CD4-positive, CD25-positive, alpha-beta regulatory T cell (primary cell): ENCODE measurements at regions not wholly inside any gene's neighbourhood (a gene's known extent, or its start where the extent isn't known, plus 50 kb on each side); places are given as distances from the start of the nearest gene placed in this dataset.

Source experiments
- ATAC-seq, 2 donors: fragments of 150-1000 bp; cut with Tn5 transposase; one replicate each; pipeline ENCODE4 v1.10.0; 2021; ENCODE audit warnings: low read depth in 2 of 2, moderate number of reproducible peaks in 2 of 2, moderate library complexity in 1 of 2
- DNase-seq, 3 donors: peaks; one replicate each; pipeline versions ENCODE4 v3.0.0 to v3.0.0-alpha.2; 2012 to 2022; ENCODE audit warnings: mixed read lengths in 1 of 3
- H3K27ac ChIP-seq: one replicate; pipeline ENCODE4 v1.7.0; 2013; ENCODE audit warnings: mild to moderate bottlenecking, low read length; ENCODE audit not compliant: insufficient read depth, poor library complexity, severe bottlenecking
- H3K27me3 ChIP-seq: one replicate; pipeline ENCODE4 v1.7.0; 2013; ENCODE audit warnings: low read length; ENCODE audit not compliant: control insufficient read depth, insufficient read depth
- H3K36me3 ChIP-seq: one replicate; pipeline ENCODE4 v1.7.0; 2013; ENCODE audit warnings: mild to moderate bottlenecking, low read length, moderate library complexity; ENCODE audit not compliant: control insufficient read depth, insufficient read depth
- H3K4me1 ChIP-seq: 2 replicates; pipeline ENCODE4 v1.7.0; 2013; ENCODE audit warnings: mild to moderate bottlenecking, low read length; ENCODE audit not compliant: insufficient read depth, control insufficient read depth, poor library complexity, severe bottlenecking
- H3K4me3 ChIP-seq: one replicate; pipeline ENCODE4 v1.7.0; 2013; ENCODE audit warnings: low read depth, mild to moderate bottlenecking, low read length, moderate library complexity
- H3K9me3 ChIP-seq, 2 experiments: 1 replicate in 1 of 2; 2 replicates in 1 of 2; pipeline ENCODE4 v1.7.0; 2013; ENCODE audit warnings: low read length in 2 of 2, mild to moderate bottlenecking in 1 of 2, moderate library complexity in 1 of 2; ENCODE audit not compliant: control insufficient read depth in 2 of 2
- H3K27ac Mint-ChIP-seq, 3 donors: one replicate each; pipeline ENCODE4 v1.8.0; 2020 to 2022; ENCODE audit warnings: mild to moderate bottlenecking in 3 of 3, mixed read lengths in 3 of 3, moderate library complexity in 2 of 3
- H3K27me3 Mint-ChIP-seq: one replicate; pipeline ENCODE4 v1.8.0; 2022; ENCODE audit warnings: mild to moderate bottlenecking, mixed read lengths
- H3K36me3 Mint-ChIP-seq: one replicate; pipeline ENCODE4 v1.8.0; 2020; ENCODE audit warnings: mixed read lengths
- H3K4me1 Mint-ChIP-seq, 4 donors: one replicate each; pipeline ENCODE4 v1.8.0; 2020 to 2022; ENCODE audit warnings: mixed read lengths in 4 of 4, mild to moderate bottlenecking in 1 of 4
- H3K4me3 Mint-ChIP-seq, 4 donors: one replicate each; pipeline ENCODE4 v1.8.0; 2020 to 2022; ENCODE audit warnings: mild to moderate bottlenecking in 4 of 4, mixed read lengths in 4 of 4, moderate library complexity in 3 of 4
- H3K9me3 Mint-ChIP-seq, 7 donors: one replicate each; pipeline ENCODE4 v1.8.0; 2020 to 2022; ENCODE audit warnings: mixed read lengths in 7 of 7, mild to moderate bottlenecking in 3 of 7, moderate library complexity in 2 of 7

- H3K4me1 Mint-ChIP-seq = no peaks in the 10 kb centered on the region
- ATAC-seq = no peak
- H3K4me3 Mint-ChIP-seq = no peak overlapping the region
- no peak overlapping the region for H3K4me3 ChIP-seq
- H3K27ac ChIP-seq = no peak overlapping the region
- no peaks in the 10 kb centered on the region for H3K9me3 ChIP-seq
- H3K36me3 Mint-ChIP-seq = no peaks in the 10 kb centered on the region
- DNase-seq = no peak
- H3K9me3 Mint-ChIP-seq = peaks cover 4 to 11% (median 8%) of the 10 kb centered on the region in 7 donors
- H3K4me1 ChIP-seq = no peaks in the 10 kb centered on the region
- H3K27me3 Mint-ChIP-seq = no peaks in the 10 kb centered on the region
- H3K27ac Mint-ChIP-seq = no peak overlapping the region
- no peaks in the 10 kb centered on the region for H3K27me3 ChIP-seq
- H3K36me3 ChIP-seq = no peaks in the 10 kb centered on the region
Observed at GRCh38 chr2:76050196-76050595, 339.5 kb upstream of the GCFC2 start.

- no peak overlapping the region for H3K4me3 Mint-ChIP-seq
- Histone ChIP-seq H3K27me3 (no peaks in the 10 kb centered on the region), H3K9me3 (no peaks in the 10 kb centered on the region), H3K4me1 (no peaks in the 10 kb centered on the region), H3K4me3 (no peak overlapping the region), H3K27ac (no peak overlapping the region), H3K36me3 (no peaks in the 10 kb centered on the region)
- peaks cover 0 to 9% (median 8%) of the 10 kb centered on the region in 7 donors for H3K9me3 Mint-ChIP-seq
- no peak for ATAC-seq
- no peaks in the 10 kb centered on the region for H3K36me3 Mint-ChIP-seq
- H3K27ac Mint-ChIP-seq = no peak overlapping the region
- H3K27me3 Mint-ChIP-seq = no peaks in the 10 kb centered on the region
- no peaks in the 10 kb centered on the region for H3K4me1 Mint-ChIP-seq
- DNase-seq = no peak
Observed at GRCh38 chr2:76044701-76045100, 334.0 kb upstream of the GCFC2 start.

GRCh38 chr2:76039505-76039904 lies 328.8 kb upstream of the GCFC2 start:
- no peaks in the 10 kb centered on the region for H3K4me1 Mint-ChIP-seq
- H3K36me3 ChIP-seq = no peaks in the 10 kb centered on the region
- no peak for DNase-seq
- no peaks in the 10 kb centered on the region for H3K4me1 ChIP-seq
- no peak overlapping the region for H3K4me3 ChIP-seq
- no peak overlapping the region for H3K27ac ChIP-seq
- H3K27me3 Mint-ChIP-seq = no peaks in the 10 kb centered on the region
- H3K27ac Mint-ChIP-seq = no peak overlapping the region
- no peak overlapping the region for H3K4me3 Mint-ChIP-seq
- no peaks in the 10 kb centered on the region for H3K9me3 ChIP-seq
- no peak for ATAC-seq
- no peaks in the 10 kb centered on the region for H3K27me3 ChIP-seq
- peaks cover 0 to 7% (median 2%) of the 10 kb centered on the region in 7 donors for H3K9me3 Mint-ChIP-seq
- no peaks in the 10 kb centered on the region for H3K36me3 Mint-ChIP-seq

GRCh38 chr2:76027761-76028160 lies 317.0 kb upstream of the GCFC2 start:
- peaks cover 3 to 48% (median 9%) of the 10 kb centered on the region in 7 donors for H3K9me3 Mint-ChIP-seq
- no peak for DNase-seq

GRCh38 chr2:76019128-76019527 lies 308.4 kb upstream of the GCFC2 start:
- no peak for ATAC-seq
- DNase-seq = no peak
- Mint-ChIP-seq H3K4me3 (no peak overlapping the region), H3K27ac (no peak overlapping the region), H3K4me1 (no peaks in the 10 kb centered on the region), H3K36me3 (no peaks in the 10 kb centered on the region), H3K9me3 (peaks cover 0 to 17% (median 2%) of the 10 kb centered on the region in 7 donors), H3K27me3 (no peaks in the 10 kb centered on the region)
- H3K27me3 ChIP-seq = no peaks in the 10 kb centered on the region
- H3K4me3 ChIP-seq = no peak overlapping the region
- H3K4me1 ChIP-seq = no peaks in the 10 kb centered on the region
- no peaks in the 10 kb centered on the region for H3K9me3 ChIP-seq
- no peaks in the 10 kb centered on the region for H3K36me3 ChIP-seq
- H3K27ac ChIP-seq = no peak overlapping the region

More at GRCh38 chr2:76027761-76028160, 317.0 kb upstream of the GCFC2 start:
- no peaks in the 10 kb centered on the region for H3K4me1 ChIP-seq
- Mint-ChIP-seq H3K4me3 (no peak overlapping the region), H3K36me3 (no peaks in the 10 kb centered on the region), H3K27me3 (no peaks in the 10 kb centered on the region), H3K4me1 (no peaks in the 10 kb centered on the region), H3K27ac (no peak overlapping the region)
- no peaks in the 10 kb centered on the region for H3K36me3 ChIP-seq
- H3K4me3 ChIP-seq = no peak overlapping the region
- no peak for ATAC-seq
- H3K27ac ChIP-seq = no peak overlapping the region
- no peaks in the 10 kb centered on the region for H3K27me3 ChIP-seq
- no peaks in the 10 kb centered on the region for H3K9me3 ChIP-seq

GRCh38 chr2:76009484-76009883 lies 298.8 kb upstream of the GCFC2 start:
- Mint-ChIP-seq H3K27ac (no peak overlapping the region), H3K27me3 (no peaks in the 10 kb centered on the region), H3K9me3 (peaks cover 0 to 11% (median 3%) of the 10 kb centered on the region in 7 donors), H3K4me3 (no peak overlapping the region), H3K4me1 (no peaks in the 10 kb centered on the region), H3K36me3 (no peaks in the 10 kb centered on the region)
- Histone ChIP-seq H3K4me3 (no peak overlapping the region), H3K4me1 (no peaks in the 10 kb centered on the region), H3K27ac (no peak overlapping the region), H3K9me3 (no peaks in the 10 kb centered on the region), H3K36me3 (no peaks in the 10 kb centered on the region), H3K27me3 (no peaks in the 10 kb centered on the region)
- no peak for DNase-seq
- no peak for ATAC-seq

GRCh38 chr2:76008001-76008702 lies 297.4 kb upstream of the GCFC2 start:
- Histone ChIP-seq H3K27ac (no peak overlapping the region), H3K36me3 (no peaks in the 10 kb centered on the region), H3K4me3 (no peak overlapping the region), H3K9me3 (no peaks in the 10 kb centered on the region), H3K4me1 (no peaks in the 10 kb centered on the region), H3K27me3 (no peaks in the 10 kb centered on the region)
- no peaks in the 10 kb centered on the region for H3K27me3 Mint-ChIP-seq
- H3K9me3 Mint-ChIP-seq = peaks cover 0 to 11% (median 3%) of the 10 kb centered on the region in 7 donors
- no peaks in the 10 kb centered on the region for H3K4me1 Mint-ChIP-seq
- H3K36me3 Mint-ChIP-seq = no peaks in the 10 kb centered on the region
- no peak for DNase-seq
- no peak overlapping the region for H3K4me3 Mint-ChIP-seq
- no peak overlapping the region for H3K27ac Mint-ChIP-seq
- ATAC-seq = no peak

GRCh38 chr2:76000425-76000824 lies 289.7 kb upstream of the GCFC2 start:
- Mint-ChIP-seq H3K27ac (no peak overlapping the region), H3K36me3 (no peaks in the 10 kb centered on the region), H3K4me3 (no peak overlapping the region), H3K27me3 (no peaks in the 10 kb centered on the region), H3K4me1 (no peaks in the 10 kb centered on the region), H3K9me3 (peaks cover 4 to 24% (median 6%) of the 10 kb centered on the region in 7 donors)
- Histone ChIP-seq H3K4me3 (no peak overlapping the region), H3K27me3 (no peaks in the 10 kb centered on the region), H3K4me1 (no peaks in the 10 kb centered on the region), H3K36me3 (no peaks in the 10 kb centered on the region), H3K27ac (no peak overlapping the region), H3K9me3 (no peaks in the 10 kb centered on the region)
- no peak for DNase-seq
- no peak for ATAC-seq
